Anterior cingulate cortex (tissue), 58 donors: ENCODE measurements at regions not wholly inside any gene's neighbourhood (a gene's known extent, or its start where the extent isn't known, plus 50 kb on each side); places are given as distances from the start of the nearest gene placed in this dataset.
"Not testable (repeated sequence)": the region's sequence is repeated elsewhere in the genome, so short reads cannot be mapped to it uniquely, and the experiment has no call there.

Source experiments
- DNase-seq, 58 donors: peaks; one replicate each; lab custom pipeline; 2025; lab: John Stamatoyannopoulos, UW

DNA sequence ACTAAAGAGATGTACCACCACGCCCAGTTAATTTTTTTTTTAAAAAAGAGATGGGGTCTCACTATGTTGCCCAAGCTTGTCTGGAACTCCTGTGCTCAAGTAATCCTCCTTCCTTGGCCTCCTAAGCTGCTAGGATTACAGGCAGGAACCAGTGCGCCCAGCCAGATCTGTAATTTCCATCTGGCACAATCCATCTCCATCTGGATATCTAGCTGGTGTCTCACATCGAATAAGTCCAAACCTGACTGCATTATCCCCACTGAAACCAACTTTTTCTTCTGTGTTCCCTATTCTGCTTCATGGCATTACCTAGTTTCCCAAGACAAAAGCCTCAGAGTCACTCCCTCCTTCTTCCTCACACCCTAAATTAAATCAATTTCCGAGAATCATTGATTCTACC is 125.8 kb upstream of the TEX13C start:
- DNase-seq = no peak

- DNase-seq = no peak
Observed at GRCh38 chrX:125198546-125198945, 121.1 kb upstream of the TEX13C start.

DNA sequence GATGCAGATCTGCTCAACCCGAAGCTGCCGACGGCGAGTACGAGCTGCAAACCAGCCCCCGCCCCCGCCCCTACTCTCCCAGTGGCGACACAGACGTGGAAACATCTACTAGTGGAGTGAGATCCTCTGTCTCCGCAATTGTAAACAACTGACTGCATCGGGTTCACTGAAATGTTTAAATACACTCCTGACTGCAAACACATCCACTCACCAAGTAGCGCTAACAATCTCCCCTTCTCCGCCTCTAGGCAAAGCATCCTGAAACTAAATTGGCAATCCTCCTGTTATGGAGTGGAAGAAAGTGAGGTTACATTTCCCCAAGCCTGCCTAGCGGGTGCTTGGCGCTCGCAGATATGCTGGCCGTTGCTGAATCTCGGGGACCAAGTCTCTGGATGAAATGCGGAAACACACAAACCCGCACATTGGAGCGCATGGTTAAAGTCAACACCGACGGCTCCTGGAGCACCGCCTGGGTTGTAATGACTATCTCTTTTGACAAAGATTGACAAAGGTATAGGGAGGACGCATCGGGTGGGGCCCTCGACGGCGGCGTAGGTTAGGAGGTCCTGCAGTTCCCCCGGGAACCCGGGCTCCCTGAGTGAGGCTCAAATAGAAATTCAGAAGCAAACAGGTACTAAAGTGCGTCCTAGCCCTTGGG is 117.0 kb upstream of the TEX13C start:
- peak in 15 of 58 donors; percentile 0 to 5 (median 2) for DNase-seq

- DNase-seq = peak in 14 of 58 donors; percentile 0 to 28 (median 4)
Observed at GRCh38 chrX:125203365-125203736, 116.3 kb upstream of the TEX13C start.

- DNase-seq = peak in 40 of 58 donors; percentile 0 to 55 (median 22)
Observed at GRCh38 chrX:125203737-125204578, 115.7 kb upstream of the TEX13C start.

DNA sequence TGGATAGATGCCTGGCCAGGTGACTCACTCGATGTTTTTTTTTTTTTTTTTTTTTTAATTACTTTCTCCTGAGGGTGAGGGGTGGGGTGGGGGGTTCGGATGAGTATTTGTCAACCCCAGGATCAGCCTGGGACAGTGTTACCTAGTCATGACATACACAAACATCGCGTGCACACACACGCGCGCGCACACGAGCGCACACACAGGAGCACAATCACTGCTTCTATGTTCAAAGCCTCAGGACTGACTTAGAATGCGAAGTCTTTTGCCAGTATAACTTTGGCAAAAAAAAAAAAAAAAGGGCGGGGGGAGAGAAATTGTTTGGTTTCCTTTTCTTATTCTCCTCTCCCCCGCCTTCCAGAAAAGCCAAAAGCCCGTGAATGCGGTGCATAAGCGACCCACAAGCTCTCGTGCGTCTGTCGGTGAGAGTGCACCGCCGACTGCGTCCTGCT is 115.0 kb upstream of the TEX13C start:
- no peak for DNase-seq

- DNase-seq = peak in 52 of 58 donors; percentile 2 to 85 (median 40)
Observed at GRCh38 chrX:125205133-125205917, 114.3 kb upstream of the TEX13C start.

GRCh38 chrX:125205918-125206665 is 113.6 kb upstream of the TEX13C start:
- DNase-seq = peak in 23 of 58 donors; percentile 0 to 37 (median 3)

- no peak for DNase-seq
Observed at GRCh38 chrX:125210146-125210545, 109.5 kb upstream of the TEX13C start.

DNA sequence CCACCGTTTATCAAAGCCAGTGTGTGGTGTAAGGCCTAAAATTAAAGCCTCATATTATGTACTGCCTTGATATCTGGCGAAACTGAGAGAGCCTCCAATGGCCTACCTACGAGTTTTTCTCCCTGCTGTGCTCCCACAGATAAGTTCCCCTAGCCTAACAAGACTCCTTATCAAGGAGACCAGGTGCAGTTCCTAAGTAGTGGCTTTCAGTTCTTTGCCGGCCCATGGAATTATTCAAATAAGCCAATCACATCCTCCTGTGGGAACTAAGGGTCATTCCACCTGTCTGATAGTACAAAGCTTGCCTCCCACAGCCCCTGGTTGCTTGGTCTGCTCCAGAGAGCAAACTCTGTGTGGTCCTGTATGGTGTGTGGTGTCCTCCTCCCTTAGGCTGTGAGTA is 99.8 kb upstream of the TEX13C start:
- DNase-seq = no peak

DNA sequence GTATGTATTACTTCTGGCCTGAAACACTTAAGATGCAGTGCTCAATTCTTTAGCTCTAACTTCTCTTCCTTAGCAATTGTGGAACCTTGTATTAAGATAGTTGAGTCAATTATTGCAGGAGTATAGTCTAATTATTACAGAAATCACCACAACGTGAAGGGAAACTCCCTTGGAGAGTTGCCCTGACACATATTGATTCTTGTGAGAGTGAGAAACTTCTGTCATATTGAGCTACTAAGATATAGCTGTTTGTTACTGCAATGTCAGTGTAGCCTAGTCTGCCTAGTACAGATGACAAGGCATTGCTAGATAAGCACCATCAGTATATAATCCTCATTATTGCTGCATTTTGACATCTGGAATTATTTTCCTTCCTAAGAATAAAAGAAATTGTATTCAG is 82.7 kb upstream of the TEX13C start:
- no peak for DNase-seq

DNA sequence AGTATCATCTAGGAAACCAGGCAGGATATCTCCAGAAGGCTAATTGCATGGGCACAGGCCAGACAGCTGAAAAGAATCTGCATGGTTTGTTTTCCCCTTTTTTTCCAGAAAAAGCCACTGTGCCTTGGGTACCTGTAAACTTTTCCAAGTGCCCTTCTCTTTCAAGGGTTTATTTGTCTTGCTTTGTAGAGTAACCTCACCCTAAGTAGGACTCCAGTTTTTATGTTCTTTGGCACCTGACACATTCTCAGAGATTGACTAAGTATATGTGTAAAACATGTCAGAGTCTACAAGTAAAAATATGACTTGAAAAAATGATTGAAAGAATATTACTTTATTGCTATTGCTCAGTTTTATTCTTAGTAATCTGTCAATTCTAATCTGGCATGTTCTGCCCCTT is 70.7 kb upstream of the TEX13C start:
- no peak for DNase-seq

DNA sequence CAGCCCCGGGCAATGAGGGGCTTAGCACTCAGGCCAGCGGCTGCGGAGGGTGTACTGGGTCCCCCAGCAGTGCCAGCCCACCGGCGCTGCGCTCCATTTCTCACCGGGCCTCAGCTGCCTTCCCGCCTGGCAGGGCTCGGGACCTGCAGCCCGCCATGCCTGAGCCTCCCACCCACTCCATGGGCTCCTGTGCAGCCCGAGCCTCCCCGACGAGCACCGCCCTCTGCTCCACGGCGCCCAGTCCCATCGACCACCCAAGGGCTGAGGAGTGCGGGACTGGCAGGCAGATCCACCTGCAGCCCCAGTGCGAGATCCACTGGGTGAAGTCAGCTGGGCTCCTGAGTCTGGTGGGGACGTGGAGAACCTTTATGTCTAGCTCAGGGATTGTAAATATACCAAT is 63.9 kb upstream of the TEX13C start:
- not testable (repeated sequence) for DNase-seq

DNA sequence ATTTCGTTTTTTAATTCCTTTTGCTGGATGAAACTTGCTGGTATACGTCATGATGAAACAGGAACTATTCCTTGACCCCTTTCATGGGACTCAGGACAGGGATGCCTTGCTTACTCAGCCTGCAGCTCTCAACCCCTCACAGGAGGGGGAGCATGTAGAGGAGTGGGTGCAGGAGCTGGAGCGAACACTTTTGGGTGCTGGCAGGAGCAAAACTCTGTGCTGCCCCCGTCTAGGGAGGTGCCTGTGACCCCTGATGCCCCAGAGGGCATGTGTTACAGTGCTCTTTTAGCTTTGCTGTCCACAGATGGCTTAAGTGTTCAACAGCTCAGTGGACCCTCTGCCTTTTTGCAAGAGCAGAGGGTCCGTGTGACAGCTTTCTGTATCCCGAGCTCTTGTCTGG is 56.8 kb upstream of the TEX13C start:
- no peak for DNase-seq

DNA sequence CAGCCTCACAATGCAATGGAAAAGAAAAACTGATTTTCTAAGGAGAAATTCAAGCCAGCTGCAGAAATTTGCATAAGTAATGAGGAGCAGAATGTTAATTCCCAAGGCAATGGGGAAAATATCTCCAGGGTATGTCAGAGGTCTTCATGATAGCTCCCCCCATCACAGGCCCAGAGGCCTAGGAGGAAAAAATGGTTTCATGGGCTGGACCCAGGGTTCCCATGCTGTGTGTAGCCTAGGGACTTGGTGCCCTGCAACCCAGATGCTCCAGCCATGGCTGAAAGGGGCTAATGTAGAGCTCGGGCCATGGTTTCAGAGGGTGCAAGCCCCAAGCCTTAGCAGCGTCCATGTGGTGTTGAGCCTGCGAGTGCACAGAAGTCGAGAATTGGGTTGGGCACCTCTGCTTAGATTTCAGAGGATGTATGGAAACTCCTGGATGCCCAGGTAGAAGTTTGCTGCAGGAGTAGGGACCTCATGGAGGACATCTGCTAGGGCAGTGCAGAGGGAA is 53.5 kb upstream of the TEX13C start:
- DNase-seq = no peak
